PC-3 (cell line): ENCODE measurements at regions not wholly inside any gene's neighbourhood (a gene's known extent, or its start where the extent isn't known, plus 50 kb on each side); places are given as distances from the start of the nearest gene placed in this dataset.

ENCODE experiments used
- ATAC-seq: fragments of 200-7000 bp; cut with Tn5 transposase; 2 replicates; pipeline ENCODE4 v1.9.1; 2020; ENCODE audit warnings: mild to moderate bottlenecking, moderate library complexity
- BruUV-seq: library from RNA; stranded (reverse); fragments of 400-500 nt; replicated peaks from 2 replicates; lab custom pipeline; 2021; lab: Mats Ljungman, UMichigan
- CTCF ChIA-PET: fragments of 300-600 bp; sonication (Branson Sonifier 250); formaldehyde crosslinking; loops from one replicate; lab custom pipeline; 2022; ENCODE audit warnings: antibody characterized with exemption; lab: Charles Lee
- POLR2A ChIA-PET: fragments of 300-600 bp; sonication (Branson Sonifier 250); formaldehyde crosslinking; loops from one replicate; lab custom pipeline; 2022; ENCODE audit warnings: antibody characterized with exemption; ENCODE audit not compliant: unreplicated experiment; lab: Charles Lee
- DNase-seq: peaks from one replicate; pipeline ENCODE4 v3.0.0-alpha.2; 2015
- H2AFZ ChIP-seq: fragments of 300-600 bp; sonication (generic); 2 replicates; pipeline ENCODE4 v1.6.0; 2016; ENCODE audit warnings: antibody characterized with exemption, low read length
- H3F3A ChIP-seq: fragments of 300-600 bp; sonication (generic); one replicate; pipeline ENCODE4 v1.6.0; 2017; ENCODE audit warnings: antibody characterized with exemption, low read length, control low read depth, mild to moderate bottlenecking; ENCODE audit not compliant: unreplicated experiment
- H3K27ac ChIP-seq: fragments of 300-600 bp; sonication (generic); 2 replicates; pipeline ENCODE4 v1.5.1; 2016; ENCODE audit warnings: mild to moderate bottlenecking, low read length
- H3K27me3 ChIP-seq: fragments of 300-600 bp; sonication (generic); 2 replicates; pipeline ENCODE4 v1.6.1; 2016; ENCODE audit warnings: low read length, mixed read lengths
- H3K36me3 ChIP-seq: fragments of 300-600 bp; sonication (generic); 2 replicates; pipeline ENCODE4 v1.6.1; 2016; ENCODE audit warnings: low read depth, mixed run types, low read length, mixed read lengths
- H3K4me1 ChIP-seq: fragments of 300-600 bp; sonication (generic); 2 replicates; pipeline ENCODE4 v1.5.1; 2016; ENCODE audit warnings: low read length; ENCODE audit not compliant: insufficient read depth
- H3K4me2 ChIP-seq: fragments of 300-600 bp; sonication (generic); 2 replicates; pipeline ENCODE4 v1.6.0; 2016; ENCODE audit warnings: low read length
- H3K4me3 ChIP-seq: fragments of 300-600 bp; sonication (generic); 2 replicates; pipeline ENCODE4 v1.5.1; 2016; ENCODE audit warnings: mild to moderate bottlenecking, low read length, mixed read lengths
- H3K79me2 ChIP-seq: fragments of 300-600 bp; sonication (generic); 2 replicates; pipeline ENCODE4 v1.6.1; 2017; ENCODE audit warnings: low read length, mixed read lengths
- H3K9ac ChIP-seq: fragments of 300-600 bp; sonication (generic); 2 replicates; pipeline ENCODE4 v1.6.0; 2016; ENCODE audit warnings: mild to moderate bottlenecking, low read length
- H3K9me2 ChIP-seq: fragments of 300-600 bp; sonication (generic); replicated peaks from 2 replicates; pipeline ENCODE4 v1.6.1; 2016; ENCODE audit warnings: mixed run types, low read length, mixed read lengths
- H3K9me3 ChIP-seq: fragments of 300-600 bp; sonication (generic); 2 replicates; pipeline ENCODE4 v1.6.1; 2016; ENCODE audit warnings: low read length, mixed read lengths
- H4K20me1 ChIP-seq: fragments of 300-600 bp; sonication (generic); 2 replicates; pipeline ENCODE4 v1.6.1; 2016; ENCODE audit warnings: low read length, mixed read lengths
- CTCF ChIP-seq: fragments of 300-600 bp; sonication (generic); conservative IDR thresholded peaks from 2 replicates; pipeline ENCODE4 v1.5.1; 2017; ENCODE audit warnings: antibody characterized with exemption, low read depth, mild to moderate bottlenecking, low read length
- EZH2 ChIP-seq: fragments of 300-600 bp; sonication (generic); IDR thresholded peaks from one replicate; pipeline ENCODE4 v1.6.1; 2017; ENCODE audit warnings: antibody characterized with exemption, mild to moderate bottlenecking, low read length; ENCODE audit not compliant: unreplicated experiment
- EZH2phosphoT487 ChIP-seq: fragments of 300-600 bp; sonication (generic); IDR thresholded peaks from 2 replicates; pipeline ENCODE4 v1.6.1; 2018; ENCODE audit warnings: mild to moderate bottlenecking, antibody characterized with exemption, low read length, borderline replicate concordance
- intact Hi-C: fragments of 100-400 bp; cut with micrococcal nuclease; formaldehyde crosslinking; loops from 2 replicates; pipeline ENCODE4 v1.9.0; 2023

DNA sequence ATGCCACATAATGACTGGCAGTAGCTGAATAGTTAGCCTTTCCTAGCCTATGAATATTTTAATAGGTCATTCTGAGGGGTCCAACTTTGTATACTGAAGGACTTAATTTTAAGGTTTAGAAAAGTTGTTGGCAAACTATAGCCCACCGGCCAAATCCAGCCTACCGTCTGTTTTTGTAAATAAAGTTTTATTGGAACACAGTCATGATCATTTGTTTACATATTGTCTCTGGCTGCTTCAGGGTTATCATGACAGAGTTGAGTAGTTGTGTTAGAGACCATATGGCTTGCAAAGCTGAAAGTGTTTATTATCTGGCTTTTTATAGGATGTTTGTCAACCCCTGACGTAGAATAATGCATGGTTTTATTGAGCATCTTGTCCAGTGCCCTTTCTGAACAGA lies 73.4 kb downstream of the NTMT2 start:
- Histone ChIP-seq H3K27ac (no peak overlapping the region), H4K20me1 (no peaks in the 10 kb centered on the region), H3K9me2 (no peaks in the 10 kb centered on the region), H3K79me2 (no peaks in the 10 kb centered on the region), H3K4me3 (no peak overlapping the region), H3K9ac (no peak overlapping the region), H3F3A (no peaks in the 10 kb centered on the region), H3K27me3 (peaks cover 20% of the 10 kb centered on the region), H3K36me3 (no peaks in the 10 kb centered on the region), H3K4me1 (no peaks in the 10 kb centered on the region), H3K9me3 (no peaks in the 10 kb centered on the region), H3K4me2 (no peak overlapping the region), H2AFZ (no peak overlapping the region)
- no peak for DNase-seq
- CTCF ChIA-PET: no interaction called here
- BruUV-seq: no TSS peak
- intact Hi-C loops: no loop called here
- no peak for ATAC-seq
- TF ChIP-seq EZH2phosphoT487 (no peak), CTCF (no peak), EZH2 (no peak)
- POLR2A ChIA-PET: no interaction called here

DNA sequence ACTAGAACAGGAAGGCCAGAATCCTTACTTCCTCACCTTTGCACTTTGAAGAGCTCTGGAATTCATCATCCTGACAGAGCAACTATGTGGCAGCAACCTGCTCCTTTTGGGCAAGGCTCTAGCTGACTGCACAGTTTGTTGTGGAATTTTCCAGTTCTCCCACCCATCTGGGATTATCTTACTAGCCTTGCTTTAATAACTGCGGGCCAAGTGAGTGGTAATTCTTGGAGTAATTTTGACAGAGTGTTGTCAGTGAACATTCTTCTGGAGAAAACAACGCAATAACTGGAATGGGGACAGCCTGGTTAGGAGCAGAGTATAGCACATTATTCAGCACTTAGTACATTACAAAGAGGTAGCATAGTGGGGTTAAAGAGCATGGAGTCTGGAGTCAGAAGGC lies 75.3 kb downstream of the NTMT2 start:
- Histone ChIP-seq H3K4me1 (no peaks in the 10 kb centered on the region), H3K27ac (no peak overlapping the region), H3K4me3 (no peak overlapping the region), H3F3A (no peaks in the 10 kb centered on the region), H4K20me1 (no peaks in the 10 kb centered on the region), H3K79me2 (no peaks in the 10 kb centered on the region), H2AFZ (no peak overlapping the region), H3K4me2 (no peak overlapping the region), H3K27me3 (peaks cover 7% of the 10 kb centered on the region), H3K9ac (no peak overlapping the region), H3K36me3 (no peaks in the 10 kb centered on the region), H3K9me2 (no peaks in the 10 kb centered on the region), H3K9me3 (no peaks in the 10 kb centered on the region)
- ChIA-PET POLR2A (no interaction called here), CTCF (no interaction called here)
- DNase-seq: no peak
- no TSS peak for BruUV-seq
- TF ChIP-seq EZH2: no peak
- no peak for TF ChIP-seq CTCF
- TF ChIP-seq EZH2phosphoT487: no peak
- ATAC-seq: no peak
- intact Hi-C loops: no loop called here

- Histone ChIP-seq H3K4me3 (no peak overlapping the region), H4K20me1 (no peaks in the 10 kb centered on the region), H3K36me3 (no peaks in the 10 kb centered on the region), H3K79me2 (no peaks in the 10 kb centered on the region), H3K27me3 (peaks cover 7% of the 10 kb centered on the region), H3F3A (no peaks in the 10 kb centered on the region), H3K4me1 (no peaks in the 10 kb centered on the region), H3K9ac (no peak overlapping the region), H3K9me2 (no peaks in the 10 kb centered on the region), H3K27ac (no peak overlapping the region), H2AFZ (no peak overlapping the region), H3K9me3 (no peaks in the 10 kb centered on the region), H3K4me2 (no peak overlapping the region)
- intact Hi-C loops: no loop called here
- TF ChIP-seq EZH2phosphoT487: no peak
- TF ChIP-seq EZH2: no peak
- no peak for TF ChIP-seq CTCF
- DNase-seq (no peak), ATAC-seq (no peak)
- BruUV-seq: no TSS peak
- ChIA-PET POLR2A (no interaction called here), CTCF (no interaction called here)
Observed at GRCh38 chr1:170221495-170221894, 75.7 kb downstream of the NTMT2 start.
